ENCODE measurements at regions not wholly inside any gene's neighbourhood (a gene's known extent, or its start where the extent isn't known, plus 50 kb on each side); places are given as distances from the start of the nearest gene placed in this dataset.
A peak's percentile ranks its signal among the peaks of the same experiment; 100 is the strongest.

DNA sequence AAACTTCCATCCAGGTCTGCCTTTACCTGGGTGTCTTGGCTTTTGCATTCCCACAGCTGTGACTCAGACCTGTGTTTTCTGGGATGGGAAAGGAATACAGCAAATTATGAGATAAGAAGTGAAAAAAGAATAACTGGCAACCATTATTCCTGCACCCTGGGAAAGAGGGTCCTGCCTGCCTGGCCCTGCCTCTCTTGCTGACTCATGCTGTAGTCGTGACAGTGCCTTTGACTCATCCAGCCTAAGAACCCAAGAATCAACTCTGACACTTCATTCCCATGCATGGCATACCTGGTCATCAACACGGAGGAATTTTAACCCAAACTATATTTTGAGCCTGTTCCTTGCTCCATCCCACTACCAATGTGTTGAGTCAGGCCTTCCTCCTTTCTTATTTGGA, 185.4 kb upstream of the SERP2 start:
- peak; percentile 72 for DNase-seq

DNA sequence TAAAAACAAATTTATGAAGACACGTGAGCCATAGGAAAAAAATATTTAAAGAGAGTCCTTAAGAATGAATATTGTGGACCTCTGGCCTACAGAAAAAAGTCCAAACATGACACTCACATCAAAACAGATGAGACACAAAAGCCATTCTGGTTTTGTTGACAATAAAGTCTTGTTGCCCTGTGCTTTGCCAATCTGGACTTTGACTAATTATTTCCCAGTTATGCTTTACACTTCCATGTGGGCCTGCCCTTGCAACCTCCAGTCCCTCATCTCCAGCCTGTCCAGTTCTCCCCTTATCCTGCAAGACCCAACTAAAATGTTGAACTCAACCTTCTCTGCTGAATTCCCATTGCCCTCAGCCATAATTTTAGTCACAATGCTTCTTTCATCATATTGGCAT, 184.5 kb upstream of the SERP2 start:
- DNase-seq = no peak

DNA sequence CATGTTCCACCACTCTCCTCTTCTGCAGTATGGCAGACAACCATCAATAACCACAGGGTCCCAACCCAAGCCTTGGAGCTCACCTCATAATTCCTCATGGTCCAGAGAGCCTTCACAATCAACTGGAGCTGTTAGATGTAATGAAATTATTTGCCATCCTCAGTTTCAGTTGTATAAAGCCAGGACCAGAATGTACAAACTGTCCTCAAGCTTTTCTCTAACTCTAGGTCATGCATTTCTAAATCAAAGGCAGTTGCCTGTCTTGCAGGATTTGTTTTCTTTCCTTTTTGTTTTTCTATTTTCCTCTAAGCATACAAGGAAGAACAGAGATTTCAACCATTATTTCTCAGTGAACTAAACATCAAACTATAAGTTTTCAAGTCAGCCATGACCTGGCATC, 182.5 kb upstream of the SERP2 start:
- DNase-seq = no peak

DNA sequence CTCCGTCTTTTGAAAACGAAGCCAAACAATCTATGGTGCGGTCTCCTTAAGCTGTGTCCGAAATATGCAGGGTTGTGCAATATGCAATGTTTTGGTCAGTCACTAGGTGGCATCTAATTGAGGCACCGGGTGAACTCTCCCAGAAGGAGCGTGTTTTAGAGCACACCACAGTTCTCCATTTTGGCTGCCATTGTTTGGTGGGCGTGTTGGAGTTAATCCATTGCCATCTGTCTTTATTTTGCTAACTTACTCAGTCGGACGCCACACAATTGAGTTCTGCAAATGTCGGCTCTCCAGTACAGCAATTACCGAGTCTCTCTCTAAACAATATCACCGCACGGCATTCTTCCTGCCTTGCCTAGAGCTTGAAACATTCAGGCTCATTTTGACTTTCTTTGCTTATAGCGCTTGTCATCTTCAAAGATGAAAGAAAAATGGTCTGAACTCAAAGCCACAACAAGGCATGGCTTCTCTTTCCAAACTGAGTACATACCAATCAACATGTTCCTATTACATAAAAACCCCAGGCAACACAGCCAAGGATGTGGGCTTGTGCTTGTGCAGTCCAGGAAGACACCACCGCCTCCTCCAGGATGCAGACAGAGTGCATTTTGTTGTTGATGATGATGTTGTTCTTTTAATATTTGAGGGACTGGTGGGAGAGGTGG, 182.0 kb upstream of the SERP2 start:
- peak; percentile 77 for DNase-seq

DNA sequence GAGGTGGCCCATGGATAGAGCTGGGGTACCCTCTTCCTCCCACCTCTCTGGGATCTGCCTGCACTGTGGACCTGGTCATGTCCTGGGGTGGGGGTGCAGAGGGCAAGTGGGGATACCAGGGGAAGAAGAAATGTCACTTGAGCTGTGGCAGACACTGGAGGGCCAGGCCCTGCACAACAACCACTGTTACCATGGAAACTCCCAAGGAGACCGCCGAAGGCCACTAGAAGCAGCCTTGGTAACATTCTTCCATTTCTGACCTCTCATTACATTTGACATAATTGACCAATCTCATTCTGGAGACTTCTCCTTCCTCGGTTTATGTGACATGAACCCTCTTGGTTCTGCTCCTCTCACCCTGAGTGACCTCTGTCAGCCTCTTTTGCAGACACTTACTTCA, 179.9 kb upstream of the SERP2 start:
- DNase-seq = no peak

DNA sequence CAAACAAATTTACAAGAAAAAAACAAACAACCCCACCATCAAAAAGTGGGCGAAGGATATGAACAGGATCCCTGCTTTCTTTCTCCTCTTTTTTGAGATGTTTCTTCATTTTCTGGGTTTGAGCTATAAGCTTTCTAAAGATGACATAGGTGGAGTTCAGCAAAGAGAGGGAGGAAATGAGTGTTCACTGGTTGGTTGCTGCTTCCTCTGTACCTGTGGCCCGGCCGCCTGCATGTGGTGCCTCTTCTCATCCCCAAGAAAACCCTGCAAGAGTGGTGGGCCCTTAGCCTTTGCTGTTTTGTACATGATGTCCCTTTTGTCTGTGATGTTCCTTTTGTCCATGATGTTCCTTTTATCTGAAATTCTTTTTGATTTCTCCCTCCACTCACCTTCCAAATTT, 178.4 kb upstream of the SERP2 start:
- DNase-seq = no peak

DNA sequence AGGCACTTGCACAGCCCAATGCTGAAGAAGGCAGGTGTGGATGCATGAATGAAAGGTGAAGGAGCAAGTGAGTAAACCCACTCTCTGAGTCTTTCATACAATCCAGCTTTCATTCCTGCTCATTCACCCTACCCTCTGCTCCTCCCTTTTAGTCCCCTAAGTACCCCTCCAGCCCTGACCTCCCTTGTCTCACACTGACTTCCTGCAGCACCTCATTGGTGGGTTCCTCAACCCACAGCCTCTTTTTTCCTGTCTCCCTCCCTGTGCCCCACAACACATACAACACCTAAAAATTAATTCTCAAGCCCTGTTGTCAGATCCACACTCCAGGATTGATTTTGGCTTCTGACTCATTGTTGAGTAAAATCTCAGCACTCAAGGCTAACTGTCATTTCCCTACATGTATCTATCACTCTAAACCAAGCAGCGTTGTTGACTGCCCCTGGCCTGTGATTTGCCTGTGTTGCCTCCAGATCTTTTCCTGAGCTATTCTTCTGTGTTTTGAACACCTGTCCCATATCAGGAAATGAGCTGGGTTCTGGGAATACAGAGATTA, 177.3 kb upstream of the SERP2 start:
- DNase-seq = no peak

DNA sequence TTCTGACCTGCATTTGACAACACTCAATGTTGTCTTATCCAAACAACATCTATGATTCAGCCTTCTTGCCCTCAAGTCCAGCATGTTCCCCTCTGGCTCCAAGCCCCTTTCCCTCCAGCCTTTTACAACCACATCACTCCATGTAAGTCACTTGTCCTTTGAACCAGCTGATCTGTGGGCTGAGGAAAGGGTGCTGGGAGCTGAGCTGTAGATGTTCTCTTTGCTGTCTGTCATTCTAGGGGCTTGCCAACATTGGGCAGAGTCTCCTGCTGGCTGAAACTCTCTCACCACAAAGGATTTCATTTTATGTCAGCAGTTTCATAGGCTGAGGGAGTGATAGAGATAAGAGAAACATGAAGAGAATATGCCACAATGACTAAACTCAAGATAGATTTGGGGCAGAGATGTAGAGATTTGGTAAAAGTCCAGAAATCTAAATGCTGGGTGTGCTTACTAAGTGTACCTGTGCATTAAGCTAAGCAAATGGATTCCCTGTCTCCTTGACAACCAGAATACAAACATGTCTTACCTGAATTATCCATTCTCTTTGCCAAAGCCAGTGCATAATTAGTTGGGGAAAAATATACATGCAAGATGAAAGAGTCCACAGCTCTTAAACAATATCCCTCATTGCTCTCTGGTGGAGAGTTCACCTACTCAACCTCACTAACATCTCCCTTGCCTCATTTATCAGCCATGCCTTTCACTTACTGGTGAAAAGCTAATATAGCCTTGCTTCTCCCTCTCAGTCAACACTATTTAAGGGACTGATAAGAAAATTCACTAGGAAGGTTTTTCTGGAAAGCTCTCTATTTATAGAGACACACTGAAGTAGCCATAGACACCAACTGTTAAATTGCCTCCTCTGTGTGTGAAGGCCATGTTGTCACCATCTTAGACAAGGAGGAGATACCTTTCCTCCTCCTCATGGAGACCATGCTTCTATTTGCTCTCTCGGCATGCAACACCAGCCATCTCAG, 175.5 kb upstream of the SERP2 start:
- peak; percentile 29 for DNase-seq

DNA sequence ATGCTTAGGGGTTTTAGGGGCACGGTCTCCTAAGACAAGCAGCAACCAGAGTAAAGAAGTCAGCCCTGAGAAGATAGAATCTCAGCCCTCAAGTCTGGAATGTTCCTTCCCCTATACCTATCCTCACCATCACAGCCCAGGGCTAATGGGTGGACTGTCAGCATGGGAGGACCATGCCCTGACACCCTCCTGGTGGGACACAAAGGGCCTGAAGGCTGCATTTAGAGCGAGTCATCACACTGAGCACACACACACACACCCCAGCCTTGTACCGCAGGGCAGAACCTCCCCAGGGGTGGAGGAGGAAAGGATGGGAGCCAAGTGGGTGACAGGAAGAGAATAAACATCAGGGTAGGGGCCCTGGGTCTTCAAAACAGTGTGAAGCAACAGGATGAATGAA, 174.8 kb upstream of the SERP2 start:
- peak; percentile 40 for DNase-seq

DNA sequence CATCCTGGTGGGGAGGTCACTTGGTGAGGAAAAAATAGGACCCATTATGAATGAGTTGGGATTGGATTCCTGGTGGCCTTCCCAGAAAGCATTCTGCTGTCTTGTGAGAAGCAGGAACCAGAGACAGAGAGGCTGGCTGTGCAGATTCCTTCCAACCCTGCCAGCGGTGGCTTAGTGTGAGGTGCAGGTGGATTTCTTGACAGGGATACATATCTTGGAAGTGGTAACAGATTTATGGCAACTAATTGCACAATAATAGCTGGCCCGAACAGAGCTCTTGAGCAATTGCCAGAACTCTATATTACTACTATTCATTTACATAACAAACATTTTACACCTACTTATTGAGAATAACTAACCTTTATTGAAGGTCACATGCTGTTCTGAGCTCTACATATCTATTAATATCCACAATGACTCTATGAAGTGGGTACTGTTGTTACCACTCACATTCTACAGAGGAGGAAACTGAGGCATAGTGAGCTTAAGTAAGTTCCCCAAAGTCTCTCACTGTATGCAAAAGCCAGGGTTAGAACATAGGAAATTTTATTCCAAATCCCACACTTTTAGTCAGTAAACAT, 173.9 kb upstream of the SERP2 start:
- DNase-seq = no peak

DNA sequence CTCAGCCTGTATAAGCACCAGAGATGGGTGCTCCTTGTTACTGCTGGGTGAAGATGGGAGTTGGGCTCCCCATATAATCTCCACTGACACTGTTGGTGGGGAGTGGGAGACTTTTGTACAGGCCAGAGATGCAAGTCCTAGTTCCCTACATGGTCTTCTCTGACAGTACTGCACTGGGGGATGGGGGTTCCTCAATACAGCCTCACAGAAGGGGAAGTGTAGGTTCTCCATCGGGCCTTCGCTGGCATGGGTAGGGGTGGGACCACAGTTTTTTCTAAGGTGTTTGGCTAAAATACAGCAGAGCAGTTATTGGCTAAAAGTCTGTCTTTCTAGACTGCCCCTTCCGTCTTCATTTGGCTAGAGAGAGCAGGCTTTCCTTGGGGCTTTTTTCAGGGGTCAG, 167.2 kb upstream of the SERP2 start:
- no peak for DNase-seq

DNA sequence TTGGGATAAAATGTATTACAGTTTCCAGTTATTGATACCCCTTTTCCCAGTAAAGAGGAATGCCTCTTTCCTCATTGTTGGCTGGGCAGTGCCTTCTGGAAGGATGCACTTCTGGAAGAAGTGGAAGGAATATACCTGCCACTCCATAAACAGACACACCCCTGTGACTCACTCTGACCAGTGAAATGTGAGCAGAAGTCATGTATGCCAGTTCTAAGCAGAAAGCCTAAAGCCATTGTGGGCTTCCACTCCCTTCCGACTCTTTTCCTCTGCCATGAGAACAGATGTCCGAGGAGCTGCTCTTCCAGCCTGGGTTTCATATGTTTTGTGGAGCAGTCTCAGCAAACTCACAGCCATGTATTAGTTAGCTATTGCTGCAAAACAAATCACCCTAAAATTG, 166.1 kb upstream of the SERP2 start:
- no peak for DNase-seq

DNA sequence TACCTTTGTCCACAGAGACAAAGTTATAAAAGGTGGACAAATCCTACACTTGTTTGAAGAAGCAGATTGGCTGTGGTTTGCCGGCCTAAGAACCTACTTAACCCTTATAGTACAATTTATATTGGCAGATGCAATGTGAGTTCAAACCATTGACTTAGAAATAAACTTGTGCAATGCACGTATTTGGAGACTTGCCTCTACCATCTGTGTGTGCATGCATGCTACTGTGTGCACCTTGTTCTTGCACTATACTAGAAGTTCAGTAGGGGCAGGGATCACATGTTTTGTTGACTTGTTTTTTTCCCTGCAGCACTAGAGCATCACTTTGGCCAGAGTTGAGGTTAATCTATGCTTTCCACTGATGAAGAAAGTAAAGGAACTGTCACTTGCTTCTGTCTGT, 163.1 kb upstream of the SERP2 start:
- DNase-seq = no peak

DNA sequence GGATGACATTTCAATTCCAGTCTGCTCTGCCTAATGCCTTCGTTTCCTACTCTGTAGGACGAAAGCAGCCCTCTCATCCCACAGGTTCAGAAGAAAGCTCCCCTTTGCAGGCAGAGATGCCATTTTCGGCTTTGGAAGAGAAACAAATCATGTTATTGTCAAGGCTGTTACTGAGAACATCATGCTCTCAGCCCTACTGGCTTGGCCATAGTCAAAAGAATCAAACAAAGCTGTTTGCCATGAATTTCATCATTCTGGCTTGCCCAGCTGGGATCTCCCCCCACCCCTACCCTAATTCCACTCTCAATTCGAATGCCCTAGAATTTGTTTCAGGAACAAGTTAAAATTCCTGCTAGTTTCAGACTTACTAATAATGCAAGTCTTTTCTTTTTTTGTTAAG, 162.3 kb upstream of the SERP2 start:
- no peak for DNase-seq

DNA sequence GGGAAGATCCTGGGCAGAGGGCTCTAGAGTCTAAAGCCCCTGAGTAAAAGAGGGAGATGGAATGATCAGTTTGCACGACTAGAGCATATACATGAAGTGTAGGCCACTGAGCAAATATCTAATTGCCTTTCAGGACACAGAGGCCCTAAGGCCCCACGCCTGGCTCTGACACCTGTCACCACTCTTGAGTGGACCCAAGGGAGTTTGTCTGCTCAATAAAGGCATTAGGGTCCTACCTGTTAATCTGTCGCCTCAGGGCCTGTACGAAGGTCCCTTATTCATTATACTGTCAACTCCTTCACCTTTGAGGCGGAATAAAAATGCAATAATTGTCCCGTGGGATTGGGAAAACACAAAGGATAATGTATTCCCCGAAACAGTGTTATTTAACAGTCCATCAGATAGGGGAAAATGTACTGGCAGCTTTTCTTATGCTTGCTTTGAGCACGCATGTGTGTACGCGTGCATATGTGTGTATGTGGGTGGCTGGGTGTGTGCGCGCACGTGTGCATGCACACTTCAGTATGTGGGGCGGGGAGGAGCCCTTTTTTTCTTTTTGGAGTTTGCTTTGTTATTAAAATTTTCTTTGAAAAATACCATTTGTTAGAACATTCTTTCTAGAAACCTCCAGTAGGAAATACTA, 161.8 kb upstream of the SERP2 start:
- no peak for DNase-seq

DNA sequence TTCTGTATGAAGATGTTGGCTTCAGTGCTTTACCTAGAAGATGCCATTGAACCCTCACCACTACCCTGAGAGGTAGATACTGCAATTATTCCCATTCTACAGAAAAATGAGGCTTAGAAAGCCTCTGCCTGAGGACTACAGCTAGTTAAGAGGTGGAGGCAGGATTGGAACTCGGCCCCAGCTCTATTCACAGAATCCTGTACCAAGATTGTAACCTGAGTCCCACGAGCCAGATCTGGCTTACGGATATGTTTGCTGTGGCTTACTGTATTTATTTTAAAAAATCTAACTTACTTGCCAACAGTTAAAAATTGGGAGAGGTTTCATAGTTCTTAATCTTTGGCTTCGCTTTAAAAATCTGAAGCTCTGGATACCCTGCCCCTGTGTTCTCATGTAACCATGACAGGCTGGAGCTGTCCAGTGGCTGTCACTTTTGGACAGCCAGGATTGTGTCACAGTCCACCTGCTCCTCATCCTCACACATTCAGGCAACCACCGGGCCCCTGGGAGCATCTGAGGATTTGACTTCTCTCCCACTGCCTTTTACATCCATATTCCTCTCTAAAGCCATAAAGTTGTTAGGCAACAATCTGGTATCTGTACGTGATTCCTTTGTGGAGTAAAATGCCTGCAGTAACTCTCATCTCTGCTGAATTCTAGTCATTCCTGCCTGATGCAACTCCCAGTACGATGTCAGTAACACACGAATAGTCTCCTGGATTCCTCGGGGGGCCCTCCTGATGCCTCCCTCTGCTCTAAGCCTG, 160.8 kb upstream of the SERP2 start:
- peak; percentile 82 for DNase-seq

DNA sequence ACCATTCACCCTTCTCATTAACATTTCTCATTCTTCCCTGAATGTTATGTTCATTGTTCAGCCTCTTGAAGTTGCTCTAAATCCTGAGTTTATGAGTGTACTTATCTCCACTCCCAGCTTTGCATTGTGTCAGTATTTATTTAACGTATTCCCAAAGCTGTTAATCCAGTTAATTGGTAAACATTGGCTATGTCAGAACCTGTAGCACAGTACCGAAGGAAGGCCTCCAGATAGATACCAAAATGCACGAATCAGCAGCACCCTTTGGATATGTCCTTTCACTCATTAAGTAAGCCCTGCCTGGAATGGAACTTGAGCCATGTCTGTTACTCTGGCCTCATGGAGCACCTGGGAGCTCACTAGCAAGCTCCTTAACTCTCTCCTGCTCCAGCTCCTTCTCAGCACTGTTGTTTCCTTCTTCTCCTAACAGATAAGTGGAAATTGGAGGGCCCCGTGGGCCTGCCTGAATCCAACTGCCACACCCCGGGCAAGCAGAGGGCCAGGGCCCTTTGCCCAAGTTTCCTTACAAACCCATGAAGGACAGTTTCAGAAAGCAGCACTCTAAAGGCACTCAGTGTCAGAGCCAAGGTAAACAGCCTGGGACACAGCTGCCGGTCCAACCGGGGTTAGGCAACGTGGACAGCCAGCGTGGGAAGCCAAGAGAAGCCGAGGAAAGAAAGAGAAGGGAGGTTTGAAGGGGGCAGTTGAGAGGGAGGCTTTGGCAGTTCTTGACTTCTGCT, 155.0 kb upstream of the SERP2 start:
- DNase-seq = no peak

DNA sequence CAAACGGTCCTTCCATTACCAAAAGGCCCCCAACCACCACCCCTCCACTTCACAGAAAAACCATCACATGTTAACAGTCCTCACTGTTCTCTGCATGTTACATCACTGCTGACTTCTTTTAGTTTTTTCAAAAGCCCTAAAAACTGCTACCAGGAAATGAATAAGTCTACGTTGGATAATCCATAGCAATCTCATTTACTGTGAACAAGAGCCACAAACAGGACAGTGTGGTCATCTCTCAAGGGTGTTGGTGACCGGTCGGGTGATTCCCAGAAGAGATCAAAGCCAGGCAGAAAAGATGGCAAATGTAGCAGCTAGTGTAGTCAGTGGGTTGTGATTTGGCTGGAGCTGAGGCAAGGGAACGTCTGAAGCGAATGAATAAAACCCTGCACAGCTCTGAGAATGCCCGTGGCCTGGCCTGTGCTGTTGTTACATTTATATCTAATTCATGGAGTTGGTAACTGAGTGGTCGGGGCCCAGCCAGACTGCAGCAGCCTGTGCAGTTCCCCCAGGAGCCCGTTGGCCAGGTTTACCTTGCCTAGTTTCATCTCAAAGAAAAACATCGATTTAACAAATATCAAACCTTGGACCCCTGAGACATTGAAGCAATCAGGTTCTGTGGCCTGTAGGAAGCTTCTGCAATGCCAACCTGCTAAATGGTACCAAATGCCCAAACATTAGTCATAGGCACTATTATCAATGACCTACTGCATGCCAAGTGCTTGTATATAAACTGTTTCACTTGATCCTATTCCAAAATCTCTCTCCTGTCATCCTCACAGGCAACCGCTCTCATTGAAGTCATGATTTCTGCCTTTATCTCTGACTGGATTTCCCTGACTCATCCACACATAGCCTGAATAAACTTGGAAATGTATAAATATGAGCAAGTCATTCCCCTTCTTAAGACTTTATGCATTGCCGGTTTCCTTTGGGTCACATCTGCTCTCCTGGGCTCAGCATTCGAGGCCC, 153.8 kb upstream of the SERP2 start:
- DNase-seq = peak; percentile 44

DNA sequence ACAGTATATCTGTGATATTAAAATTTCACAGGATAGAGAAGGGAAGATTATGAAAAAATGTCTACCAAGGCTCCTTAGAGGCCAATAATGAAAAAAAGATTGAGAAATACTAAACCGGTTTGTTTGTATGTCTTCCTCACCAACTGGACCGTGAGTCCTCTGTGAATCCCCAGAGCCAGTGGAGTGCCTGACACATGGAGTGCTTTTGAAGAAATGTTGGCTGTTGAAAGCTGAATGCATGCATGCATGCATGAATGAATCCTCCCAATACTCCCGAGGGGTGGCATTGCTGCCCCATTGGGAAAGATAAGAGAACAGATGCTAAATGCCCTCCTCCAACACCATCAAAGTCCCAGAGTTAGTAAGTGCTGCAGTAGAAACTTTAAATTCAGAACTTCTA, 152.7 kb upstream of the SERP2 start:
- DNase-seq = no peak

DNA sequence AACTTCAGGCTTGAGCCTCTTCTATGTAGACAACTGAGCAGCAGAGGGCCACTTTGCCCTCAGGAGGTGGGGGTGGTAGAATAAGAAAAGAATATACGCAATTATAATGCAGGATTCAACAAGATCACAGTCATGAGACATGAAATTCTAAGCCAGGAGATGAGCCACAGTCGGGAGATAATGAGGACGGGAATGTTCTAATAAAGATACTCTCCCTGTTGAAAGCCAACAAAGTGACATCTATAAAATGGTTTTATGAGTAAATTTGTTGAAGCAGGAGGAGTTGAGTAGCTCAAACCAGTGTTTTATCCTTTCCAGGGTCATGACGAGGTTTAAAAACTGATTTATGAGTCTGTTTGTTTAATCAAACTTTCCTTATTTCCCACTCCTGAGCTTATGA, 152.0 kb upstream of the SERP2 start:
- no peak for DNase-seq

Measured in fibroblast of skin of scalp (primary cell).